GM23338 (cell line): ENCODE measurements at regions not wholly inside any gene's neighbourhood (a gene's known extent, or its start where the extent isn't known, plus 50 kb on each side); places are given as distances from the start of the nearest gene placed in this dataset.

Source experiments
- ATAC-seq: fragments of 200-7000 bp; cut with Tn5 transposase; 3 replicates; pipeline ENCODE4 v1.9.1; 2020
- DNase-seq: peaks from one replicate; pipeline ENCODE4 v3.0.0-alpha.2; 2015; ENCODE audit warnings: low spot score
- H2AFZ ChIP-seq: fragments of 200-600 bp; sonication (generic); 2 replicates; pipeline ENCODE4 v1.8.0; 2016; ENCODE audit warnings: antibody characterized with exemption, mild to moderate bottlenecking, moderate library complexity
- H3F3A ChIP-seq: fragments of 200-600 bp; sonication (generic); replicated peaks from 2 replicates; pipeline ENCODE4 v1.8.0; 2017; ENCODE audit warnings: antibody characterized with exemption, mixed run types, low read depth
- H3K27ac ChIP-seq: fragments of 200-600 bp; sonication (generic); 2 replicates; pipeline ENCODE4 v1.6.1; 2016; ENCODE audit warnings: low read depth
- H3K27me3 ChIP-seq: fragments of 200-600 bp; sonication (generic); 2 replicates; pipeline ENCODE4 v1.8.0; 2016; ENCODE audit warnings: mild to moderate bottlenecking, mixed run types, moderate library complexity; ENCODE audit not compliant: insufficient read depth
- H3K36me3 ChIP-seq: fragments of 200-600 bp; sonication (generic); 2 replicates; pipeline ENCODE4 v1.8.0; 2016; ENCODE audit warnings: mild to moderate bottlenecking; ENCODE audit not compliant: insufficient read depth
- H3K4me1 ChIP-seq: fragments of 200-600 bp; sonication (generic); 2 replicates; pipeline ENCODE4 v1.8.0; 2016; ENCODE audit warnings: mild to moderate bottlenecking, moderate library complexity; ENCODE audit not compliant: insufficient read depth
- H3K4me2 ChIP-seq: fragments of 200-600 bp; sonication (generic); 2 replicates; pipeline ENCODE4 v1.7.1; 2017; ENCODE audit warnings: mixed run types
- H3K4me3 ChIP-seq: fragments of 200-600 bp; sonication (generic); 2 replicates; pipeline ENCODE4 v1.6.1; 2016; ENCODE audit warnings: mixed run types
- H3K79me2 ChIP-seq: fragments of 200-600 bp; sonication (generic); replicated peaks from 2 replicates; pipeline ENCODE4 v1.8.0; 2017; ENCODE audit warnings: mild to moderate bottlenecking; ENCODE audit not compliant: insufficient read depth
- H3K9me2 ChIP-seq: fragments of 200-600 bp; sonication (generic); 2 replicates; pipeline ENCODE4 v1.8.0; 2017; ENCODE audit not compliant: insufficient read depth
- H4K20me1 ChIP-seq: fragments of 200-600 bp; sonication (generic); replicated peaks from 2 replicates; pipeline ENCODE4 v1.8.0; 2017; ENCODE audit warnings: mild to moderate bottlenecking; ENCODE audit not compliant: insufficient read depth
- H3K27ac Mint-ChIP-seq: 2 replicates; pipeline ENCODE4 v1.8.0; 2020; ENCODE audit warnings: inconsistent platforms, mild to moderate bottlenecking, moderate library complexity, mixed read lengths
- H3K27me3 Mint-ChIP-seq: 3 replicates; pipeline ENCODE4 v1.8.0; 2022; ENCODE audit warnings: low read depth, mild to moderate bottlenecking, moderate library complexity, mixed read lengths, inconsistent platforms; ENCODE audit not compliant: insufficient read depth, poor library complexity
- H3K36me3 Mint-ChIP-seq: 3 replicates; pipeline ENCODE4 v1.8.0; 2021; ENCODE audit warnings: low read depth, mild to moderate bottlenecking, inconsistent platforms, moderate library complexity, mixed read lengths
- H3K4me1 Mint-ChIP-seq: 3 replicates; pipeline ENCODE4 v1.8.0; 2020; ENCODE audit warnings: mild to moderate bottlenecking, inconsistent platforms, mixed read lengths
- H3K4me3 Mint-ChIP-seq: 3 replicates; pipeline ENCODE4 v1.8.0; 2021; ENCODE audit warnings: moderate library complexity, mild to moderate bottlenecking, inconsistent platforms, mixed read lengths
- H3K9me3 Mint-ChIP-seq: 3 replicates; pipeline ENCODE4 v1.8.0; 2020; ENCODE audit warnings: moderate library complexity, mild to moderate bottlenecking, inconsistent platforms, mixed read lengths
- CREB1 ChIP-seq: fragments of 250-450 bp; sonication (Bioruptor Pico); IDR thresholded peaks from 2 replicates; pipeline ENCODE4 v1.5.0; 2020; ENCODE audit warnings: low read depth, mild to moderate bottlenecking, moderate library complexity
- CTCF ChIP-seq, 2 experiments: fragments of 200-600 bp in 1 of 2; sonication (generic) in 1 of 2; conservative IDR thresholded peaks; 2 replicates each; pipeline versions ENCODE4 v1.5.1 to v1.6.1; 2016 to 2017; ENCODE audit warnings: antibody characterized with exemption in 2 of 2, low read depth in 2 of 2, mild to moderate bottlenecking in 2 of 2, moderate library complexity in 1 of 2
- ETS1 ChIP-seq: IDR thresholded peaks from 2 replicates; pipeline ENCODE4 v1.6.1; 2016; ENCODE audit warnings: antibody characterized with exemption
- EZH2 ChIP-seq: fragments of 200-600 bp; sonication (generic); IDR thresholded peaks from one replicate; pipeline ENCODE4 v1.8.0; 2017; ENCODE audit warnings: antibody characterized with exemption, mild to moderate bottlenecking, low read depth; ENCODE audit not compliant: unreplicated experiment
- EZH2phosphoT487 ChIP-seq: fragments of 200-600 bp; sonication (generic); IDR thresholded peaks from one replicate; pipeline ENCODE4 v1.8.1; 2018; ENCODE audit warnings: antibody characterized with exemption; ENCODE audit not compliant: unreplicated experiment
- JUNB ChIP-seq: IDR thresholded peaks from one replicate; pipeline ENCODE4 v1.6.1; 2016; ENCODE audit warnings: antibody characterized with exemption; ENCODE audit not compliant: unreplicated experiment
- NANOG ChIP-seq: IDR thresholded peaks from 2 replicates; pipeline ENCODE4 v1.6.1; 2016; ENCODE audit warnings: antibody characterized with exemption, borderline replicate concordance
- POLR2AphosphoS5 ChIP-seq: IDR thresholded peaks from 2 replicates; pipeline ENCODE4 v1.6.1; 2016; ENCODE audit warnings: antibody characterized with exemption, low read depth
- REST ChIP-seq: IDR thresholded peaks from one replicate; pipeline ENCODE4 v1.6.1; 2018; ENCODE audit warnings: antibody characterized with exemption; ENCODE audit not compliant: unreplicated experiment
- STAT1 ChIP-seq: IDR thresholded peaks from one replicate; pipeline ENCODE4 v1.6.1; 2016; ENCODE audit warnings: antibody characterized with exemption; ENCODE audit not compliant: unreplicated experiment
- ZNF114 ChIP-seq: fragments of 250-450 bp; sonication (Bioruptor Pico); IDR thresholded peaks from 2 replicates; pipeline ENCODE4 v1.5.0; 2020; ENCODE audit warnings: mild to moderate bottlenecking, moderate library complexity
- ZNF331 ChIP-seq: fragments of 250-450 bp; sonication (Bioruptor Pico); IDR thresholded peaks from 2 replicates; pipeline ENCODE4 v1.5.0; 2020; ENCODE audit warnings: low read depth, mild to moderate bottlenecking, moderate library complexity
- ZNF462 ChIP-seq: fragments of 250-450 bp; sonication (Bioruptor Pico); IDR thresholded peaks from 2 replicates; pipeline ENCODE4 v1.5.0; 2020; ENCODE audit warnings: mild to moderate bottlenecking, moderate library complexity

- Histone ChIP-seq H3K4me3 (no peak overlapping the region), H4K20me1 (no peaks in the 10 kb centered on the region), H3K27ac (no peak overlapping the region), H3K4me2 (no peak overlapping the region), H3K4me1 (no peaks in the 10 kb centered on the region), H3K9me2 (peaks cover 18% of the 10 kb centered on the region), H3K79me2 (no peaks in the 10 kb centered on the region), H3K36me3 (no peaks in the 10 kb centered on the region), H3F3A (no peaks in the 10 kb centered on the region), H3K27me3 (no peaks in the 10 kb centered on the region), H2AFZ (peak overlapping the region; percentile 47; the same call in 1 of the 2 replicates)
- Mint-ChIP-seq H3K27ac (no peak overlapping the region), H3K4me1 (no peaks in the 10 kb centered on the region), H3K4me3 (no peak overlapping the region), H3K27me3 (peaks cover 2% of the 10 kb centered on the region), H3K9me3 (0 out of 3 replicates have a peak, but pooled peaks cover 3% of the 10 kb centered on the region), H3K36me3 (no peaks in the 10 kb centered on the region)
- DNase-seq (no peak), ATAC-seq (no peak)
- TF ChIP-seq ZNF462 (no peak), ETS1 (no peak), JUNB (no peak), NANOG (no peak), ZNF331 (CRISPR knock-in tag) (no peak), CREB1 (no peak), POLR2AphosphoS5 (no peak), EZH2phosphoT487 (no peak), STAT1 (no peak), EZH2 (no peak), REST (no peak), ZNF114 (CRISPR knock-in tag) (no peak), CTCF (conservative IDR thresholded peaks at IDR 0.05; ENCODE audit: low read depth in 2 of 2) (no peak)
These were observed 286.6 kb upstream of the NRP1 start for GRCh38 chr10:33621101-33621500.
